HG03460 (cell line): ENCODE measurements at regions not wholly inside any gene's neighbourhood (a gene's known extent, or its start where the extent isn't known, plus 50 kb on each side); places are given as distances from the start of the nearest gene placed in this dataset.
"Not testable (repeated sequence)": the region's sequence is repeated elsewhere in the genome, so short reads cannot be mapped to it uniquely, and the experiment has no call there.

Experiments
- ATAC-seq: cut with Tn5 transposase; IDR thresholded peaks from one replicate; pipeline ENCODE4 v1.9.1; 2021; ENCODE audit not compliant: unreplicated experiment

- no peak for ATAC-seq
Measured at GRCh38 chr2:185475914-185476313, 262.7 kb upstream of the FSIP2 start.

GRCh38 chr2:185477452-185477851 is 261.2 kb upstream of the FSIP2 start:
- no peak for ATAC-seq

- no peak for ATAC-seq
Measured at GRCh38 chr2:185484602-185485001, 254.0 kb upstream of the FSIP2 start.

GRCh38 chr2:185502351-185502750 is 236.3 kb upstream of the FSIP2 start:
- ATAC-seq: no peak

DNA sequence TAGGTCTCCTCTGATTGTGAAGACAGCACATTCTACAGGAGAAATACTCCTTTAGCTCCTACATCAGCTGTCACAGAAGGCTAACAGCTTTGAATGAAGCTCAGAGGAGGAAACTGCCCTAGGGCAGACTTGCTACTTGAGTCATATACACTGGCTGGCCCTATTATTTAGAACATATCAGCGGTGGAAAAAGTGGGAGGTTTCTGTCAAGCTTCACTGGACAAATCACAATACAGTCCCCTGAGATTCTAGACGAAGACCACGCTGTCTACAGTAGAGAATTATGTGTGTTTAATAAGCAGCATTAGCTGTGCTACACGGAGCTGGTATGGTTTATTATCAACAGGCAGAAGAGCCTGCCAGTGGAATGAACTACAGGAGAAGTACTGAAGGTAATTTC is 230.9 kb upstream of the FSIP2 start:
- no peak for ATAC-seq

DNA sequence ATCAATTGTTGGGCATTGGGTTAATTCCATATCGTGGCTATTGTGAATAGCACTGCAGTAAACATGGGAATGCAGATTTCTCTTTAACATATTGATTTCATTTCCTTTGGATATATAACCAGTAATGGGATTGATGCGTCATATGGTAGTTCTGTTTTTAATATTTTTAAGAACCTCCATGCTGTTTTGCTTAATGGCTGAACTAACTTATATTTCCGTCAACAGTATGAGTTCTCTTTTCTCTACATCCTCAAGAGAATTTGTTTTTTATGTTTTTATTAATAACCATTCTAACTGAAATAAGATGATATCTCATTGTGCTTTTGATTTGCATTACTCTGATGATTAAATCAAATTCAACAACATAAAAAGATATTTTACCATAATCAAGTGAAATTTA is 228.5 kb upstream of the FSIP2 start:
- ATAC-seq: no peak

DNA sequence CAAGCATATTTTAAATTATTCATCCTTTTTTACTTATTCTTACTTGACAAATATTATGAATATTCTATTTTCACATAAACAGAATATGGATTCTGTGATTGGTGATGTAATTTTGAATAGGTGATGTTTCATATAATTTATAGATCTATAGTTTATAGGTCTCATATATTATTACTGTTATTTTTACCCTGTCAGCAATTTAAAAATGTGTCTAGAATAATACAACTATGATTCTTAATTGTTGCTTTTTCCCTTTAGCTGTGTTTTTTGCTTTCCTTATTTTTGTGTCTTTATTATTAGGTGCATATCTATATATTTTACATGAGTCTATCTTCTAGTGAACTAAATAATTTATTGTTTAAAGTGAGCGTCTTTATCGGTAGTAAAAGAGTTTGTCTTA is 226.7 kb upstream of the FSIP2 start:
- no peak for ATAC-seq

- ATAC-seq: no peak
Measured at GRCh38 chr2:185522472-185522871, 216.1 kb upstream of the FSIP2 start.

DNA sequence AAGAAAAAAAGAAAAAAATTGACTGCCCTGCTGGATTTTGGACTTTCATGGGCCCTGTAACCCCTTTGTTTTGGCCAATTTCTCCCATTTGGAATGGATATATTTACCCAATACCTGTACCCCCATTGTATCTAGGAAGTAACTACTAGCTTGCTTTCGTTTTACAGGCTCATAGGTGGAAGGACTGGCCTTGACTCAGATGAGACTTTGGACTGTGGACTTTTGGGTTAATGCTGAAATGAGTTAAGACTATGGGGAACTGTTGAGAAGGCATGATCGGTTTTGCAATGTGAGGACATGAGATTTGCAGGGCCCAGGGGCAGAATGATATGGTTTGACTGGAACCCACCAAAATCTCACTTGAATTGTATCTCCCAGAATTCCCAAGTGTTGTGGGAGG is 214.4 kb upstream of the FSIP2 start:
- ATAC-seq: not testable (repeated sequence)

- no peak for ATAC-seq
Measured at GRCh38 chr2:185526161-185526560, 212.4 kb upstream of the FSIP2 start.

DNA sequence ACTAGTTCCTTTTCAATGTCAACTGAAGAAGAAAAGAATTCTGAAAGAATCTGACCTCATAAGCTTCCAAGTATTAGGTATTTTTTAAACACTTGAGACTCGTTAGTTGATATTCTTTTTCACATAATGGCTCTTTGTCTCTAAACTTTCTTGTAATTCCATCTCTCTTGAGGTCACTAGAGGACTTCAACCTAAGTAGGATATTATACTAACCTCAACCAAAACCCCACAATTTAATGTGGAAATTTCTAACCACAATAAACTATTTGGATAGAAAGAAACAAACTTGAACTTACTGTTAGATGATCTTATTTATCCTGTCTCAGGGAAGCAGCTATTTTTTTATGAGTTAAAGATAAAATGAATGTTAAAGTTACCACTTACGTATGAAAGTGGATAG is 206.9 kb upstream of the FSIP2 start:
- no peak for ATAC-seq

DNA sequence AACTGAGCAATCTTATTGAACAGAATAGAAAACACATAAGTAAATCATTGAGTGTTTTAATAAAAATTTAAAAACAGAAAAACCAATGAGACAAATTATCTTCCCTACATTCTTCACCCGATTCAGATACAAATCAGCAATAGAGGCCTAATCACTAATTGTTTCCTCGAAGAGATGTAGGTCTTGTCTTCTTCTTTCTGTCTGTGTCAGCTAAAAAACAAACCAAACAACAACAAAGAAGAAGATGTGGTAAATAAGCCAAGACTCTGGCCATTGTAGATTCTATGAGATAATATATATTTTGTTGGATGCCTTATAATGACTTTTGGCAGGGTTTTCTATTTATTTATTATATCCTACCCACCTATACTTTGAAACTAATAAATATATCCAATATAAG is 200.9 kb upstream of the FSIP2 start:
- no peak for ATAC-seq

- no peak for ATAC-seq
Measured at GRCh38 chr2:185567196-185567595, 171.4 kb upstream of the FSIP2 start.

- ATAC-seq: no peak
Measured at GRCh38 chr2:185567940-185568339, 170.7 kb upstream of the FSIP2 start.

DNA sequence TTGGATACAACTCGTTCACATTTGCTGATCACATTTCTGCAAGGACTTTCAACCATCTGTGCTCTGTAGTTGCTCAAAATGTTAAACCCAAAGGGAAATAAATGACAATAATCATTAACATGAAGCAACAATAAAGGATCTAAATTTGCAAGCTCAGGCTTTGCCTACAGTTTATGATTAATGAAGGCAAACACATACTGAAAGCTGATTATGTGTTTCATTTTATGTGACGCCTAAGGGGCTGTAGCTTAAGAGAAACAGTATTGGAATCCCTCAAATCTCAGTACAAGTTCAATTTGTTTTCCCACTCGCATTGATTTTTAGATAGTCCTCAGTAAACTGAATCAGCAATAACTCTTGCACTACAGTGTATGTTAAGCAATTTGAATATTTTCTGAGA is 160.3 kb upstream of the FSIP2 start:
- ATAC-seq: no peak

GRCh38 chr2:185583058-185583816 is 155.4 kb upstream of the FSIP2 start:
- no peak for ATAC-seq

DNA sequence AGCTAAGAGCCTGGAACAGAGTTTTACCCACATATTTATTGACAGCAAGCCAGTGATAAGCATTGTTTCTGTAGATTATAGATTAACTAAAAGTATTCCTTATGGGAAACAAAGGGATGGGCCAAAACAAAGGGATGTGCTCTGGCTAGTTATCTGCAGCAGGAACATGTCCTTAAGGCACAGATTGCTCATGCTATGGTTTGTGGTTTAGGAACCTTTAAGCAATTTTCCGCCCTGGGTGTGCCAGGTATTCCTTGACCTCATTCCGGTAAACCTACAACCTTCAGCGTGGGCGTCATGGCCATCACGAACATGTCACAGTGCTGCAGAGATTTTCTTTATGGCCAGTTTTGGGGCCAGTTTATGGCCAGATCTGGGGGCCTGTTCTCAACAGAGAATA is 153.4 kb upstream of the FSIP2 start:
- ATAC-seq: not testable (repeated sequence)

DNA sequence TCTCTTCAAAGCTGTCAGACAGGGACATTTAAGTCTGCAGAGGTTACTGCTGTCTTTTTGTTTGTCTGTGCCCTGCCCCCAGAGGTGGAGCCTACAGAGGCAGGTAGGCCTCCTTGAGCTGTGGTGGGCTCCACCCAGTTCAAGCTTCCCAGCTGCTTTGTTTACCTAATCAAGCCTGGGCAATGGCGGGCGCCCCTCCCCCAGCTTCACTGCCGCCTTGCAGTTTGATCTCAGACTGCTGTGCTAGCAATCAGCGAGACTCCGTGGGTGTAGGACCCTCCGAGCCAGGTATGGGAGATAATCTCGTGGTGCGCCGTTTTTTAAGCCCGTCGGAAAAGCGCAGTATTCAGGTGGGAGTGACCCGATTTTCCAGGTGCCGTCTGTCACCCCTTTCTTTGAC is 147.3 kb upstream of the FSIP2 start:
- ATAC-seq: not testable (repeated sequence)

DNA sequence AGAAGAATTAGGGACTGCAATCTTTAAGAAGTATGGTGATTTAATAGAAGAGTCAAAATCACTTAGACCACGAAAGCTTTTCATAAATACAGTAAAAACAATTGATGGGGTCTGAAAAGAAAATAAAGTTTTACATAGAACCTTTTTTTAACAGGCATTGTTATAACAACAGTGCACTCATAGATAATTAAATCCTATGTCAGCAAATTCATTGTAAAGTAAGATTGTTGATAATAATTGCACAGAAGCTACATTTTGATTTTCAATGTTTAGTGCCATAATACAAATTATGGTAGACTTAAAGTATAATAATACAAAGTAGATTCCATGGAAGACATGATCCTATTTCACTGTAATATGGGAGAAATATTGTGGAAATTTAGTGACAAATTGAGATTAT is 130.7 kb upstream of the FSIP2 start:
- no peak for ATAC-seq

GRCh38 chr2:185608799-185609198 is 129.8 kb upstream of the FSIP2 start:
- no peak for ATAC-seq

DNA sequence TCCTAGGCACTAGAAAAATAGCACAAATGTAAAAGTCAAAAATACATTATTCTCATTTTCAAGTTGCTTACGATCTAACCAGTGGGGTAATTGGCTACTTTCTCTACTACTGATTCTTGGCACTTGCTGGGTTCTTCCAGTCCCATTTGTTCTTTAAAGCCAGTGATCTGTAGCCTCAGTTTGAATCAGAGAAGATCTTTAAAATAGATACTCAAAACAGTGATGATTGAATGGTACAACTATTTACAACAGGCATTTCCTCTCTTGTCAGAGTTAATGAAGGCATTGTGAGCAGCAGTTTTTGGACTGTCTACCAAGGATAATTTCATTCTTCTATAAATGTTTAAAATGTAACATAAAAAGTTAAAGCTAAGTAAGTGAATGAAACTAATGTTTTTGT is 128.3 kb upstream of the FSIP2 start:
- ATAC-seq: no peak

- no peak for ATAC-seq
Measured at GRCh38 chr2:185618625-185619024, 120.0 kb upstream of the FSIP2 start.

DNA sequence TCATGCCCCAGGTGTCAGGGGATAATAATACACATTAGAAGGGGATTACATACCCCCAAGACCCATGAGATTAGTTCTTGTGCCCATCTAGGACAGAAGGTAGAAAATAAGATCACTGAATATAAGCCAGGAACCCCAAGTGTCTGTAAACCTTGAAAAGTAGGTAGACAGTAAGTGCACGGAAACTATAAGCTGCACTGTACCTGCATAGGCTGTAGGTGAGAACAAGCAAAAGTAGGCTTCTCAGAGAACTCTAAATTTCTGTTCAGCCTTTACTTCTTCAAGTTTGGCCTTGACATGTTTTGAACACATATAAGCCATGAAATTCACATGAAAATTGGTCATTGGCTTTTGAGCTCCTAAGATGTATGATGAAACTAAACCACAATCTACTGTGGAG is 113.0 kb upstream of the FSIP2 start:
- ATAC-seq: no peak
